Tibial artery (tissue), 4 donors: ENCODE measurements at regions not wholly inside any gene's neighbourhood (a gene's known extent, or its start where the extent isn't known, plus 50 kb on each side); places are given as distances from the start of the nearest gene placed in this dataset.

Source experiments
- DNase-seq, 2 donors: peaks; one replicate each; pipeline ENCODE4 v3.0.0-alpha.2; 2019
- H3K27ac ChIP-seq, 2 donors: fragments of 200-600 bp; sonication (generic) in 1 of 2; 1 replicate in 1 of 2; 2 replicates in 1 of 2; pipeline ENCODE4 v1.5.1; 2018 to 2019; ENCODE audit warnings: mild to moderate bottlenecking in 1 of 2
- H3K27me3 ChIP-seq, 2 donors: fragments of 200-600 bp; sonication (generic) in 1 of 2; one replicate each; pipeline versions ENCODE4 v1.5.1 to v1.6.0; 2016 to 2019
- H3K36me3 ChIP-seq, 3 donors: fragments of 200-600 bp; sonication (generic) in 2 of 3; one replicate each; pipeline ENCODE4 v1.5.1; 2016 to 2019; ENCODE audit warnings: mild to moderate bottlenecking in 2 of 3
- H3K4me1 ChIP-seq, 4 donors: fragments of 200-600 bp; sonication (generic) in 2 of 4; 1 replicate in 3 of 4; 2 replicates in 1 of 4; pipeline ENCODE4 v1.5.1; 2016 to 2019
- H3K4me3 ChIP-seq, 2 donors: fragments of 200-600 bp; sonication (generic) in 1 of 2; 1 replicate in 1 of 2; 2 replicates in 1 of 2; pipeline ENCODE4 v1.5.1; 2018 to 2019; ENCODE audit warnings: mild to moderate bottlenecking in 2 of 2
- H3K9me3 ChIP-seq, 3 donors: fragments of 200-600 bp; sonication (generic) in 1 of 3; one replicate each; pipeline ENCODE4 v1.5.1; 2016 to 2019
- CTCF ChIP-seq, 2 experiments: fragments of 200-600 bp in 1 of 2; fragments of 450-650 bp in 1 of 2; IDR thresholded peaks; one replicate each; pipeline ENCODE4 v1.5.1; 2017 to 2019; ENCODE audit warnings: antibody characterized with exemption in 2 of 2, mild to moderate bottlenecking in 1 of 2, moderate library complexity in 1 of 2
- intact Hi-C: fragments of 100-400 bp; cut with DNase I; formaldehyde crosslinking; loops from one replicate; pipeline ENCODE4 v1.15.0; 2023; ENCODE audit warnings: low total_unique reads

DNA sequence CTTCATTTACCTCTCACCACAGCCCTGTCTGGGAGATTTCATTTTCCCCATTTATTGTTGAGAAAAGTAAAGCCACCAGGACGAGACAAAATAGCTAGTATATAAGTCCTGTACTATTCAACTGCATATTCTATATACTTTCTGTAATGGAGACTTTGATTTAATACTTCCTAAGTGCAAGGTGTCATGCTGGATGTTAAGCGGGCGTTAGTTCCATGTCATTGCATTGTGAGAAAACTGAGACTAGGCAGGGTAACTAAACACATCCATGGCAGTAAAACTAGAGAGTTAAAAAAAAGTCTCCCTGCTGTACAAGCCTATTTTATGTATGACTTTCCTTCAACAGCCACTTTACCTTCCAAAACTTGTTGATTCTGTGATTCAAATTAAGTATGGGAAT, 969.6 kb downstream of the STIM2 start:
- H3K27ac ChIP-seq, result no peak overlapping the region
- H3K4me1 ChIP-seq, result no peaks in the 10 kb centered on the region
- no peak for DNase-seq
- intact Hi-C loops, result no loop called here
- H3K27me3 ChIP-seq, result no peaks in the 10 kb centered on the region
- no peaks in the 10 kb centered on the region for H3K36me3 ChIP-seq
- TF ChIP-seq CTCF (IDR thresholded peaks at IDR 0.05), result no peak
- H3K4me3 ChIP-seq, result no peak overlapping the region
- no peaks in the 10 kb centered on the region for H3K9me3 ChIP-seq

GRCh38 chr4:27835851-27836250, 975.2 kb downstream of the STIM2 start:
- Histone ChIP-seq H3K27ac (no peak overlapping the region), H3K27me3 (no peaks in the 10 kb centered on the region), H3K4me1 (no peaks in the 10 kb centered on the region), H3K9me3 (no peaks in the 10 kb centered on the region), H3K36me3 (no peaks in the 10 kb centered on the region), H3K4me3 (no peak overlapping the region)
- intact Hi-C loops, result no loop called here
- TF ChIP-seq CTCF (IDR thresholded peaks at IDR 0.05), result no peak
- no peak for DNase-seq

DNA sequence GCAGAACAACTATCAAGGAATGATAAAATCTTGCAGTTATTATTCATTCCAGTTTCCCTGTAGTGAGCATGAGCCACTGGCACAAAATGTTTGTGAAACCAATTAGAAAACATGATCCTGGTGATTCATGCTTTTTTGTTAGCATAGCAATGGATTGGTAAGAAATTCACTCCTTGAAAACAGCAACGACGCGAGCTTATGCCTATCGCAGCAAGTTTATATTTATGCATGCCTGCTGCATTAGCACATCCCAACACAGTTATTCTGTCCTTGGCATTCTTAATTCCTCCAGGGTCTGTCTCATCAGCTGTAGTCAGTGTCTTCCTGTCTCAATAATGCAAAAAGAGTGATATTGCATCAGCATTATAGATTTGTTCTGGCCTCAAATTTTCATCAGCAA, 975.9 kb downstream of the STIM2 start:
- intact Hi-C loops, result no loop called here
- no peak for DNase-seq

GRCh38 chr4:27843776-27844175, 983.1 kb downstream of the STIM2 start:
- intact Hi-C loops, result no loop called here
- H3K4me3 ChIP-seq, result no peak overlapping the region
- DNase-seq, result no peak
- H3K27ac ChIP-seq, result no peak overlapping the region
- H3K9me3 ChIP-seq, result no peaks in the 10 kb centered on the region
- no peaks in the 10 kb centered on the region for H3K4me1 ChIP-seq
- TF ChIP-seq CTCF (IDR thresholded peaks at IDR 0.05), result no peak
- no peaks in the 10 kb centered on the region for H3K36me3 ChIP-seq
- no peaks in the 10 kb centered on the region for H3K27me3 ChIP-seq

More for the DNA sequence above, 975.9 kb downstream of the STIM2 start:
- H3K4me1 ChIP-seq, result no peaks in the 10 kb centered on the region
- no peak for TF ChIP-seq CTCF (IDR thresholded peaks at IDR 0.05)
- no peaks in the 10 kb centered on the region for H3K36me3 ChIP-seq
- no peaks in the 10 kb centered on the region for H3K27me3 ChIP-seq
- H3K27ac ChIP-seq, result no peak overlapping the region
- no peak overlapping the region for H3K4me3 ChIP-seq
- no peaks in the 10 kb centered on the region for H3K9me3 ChIP-seq

DNA sequence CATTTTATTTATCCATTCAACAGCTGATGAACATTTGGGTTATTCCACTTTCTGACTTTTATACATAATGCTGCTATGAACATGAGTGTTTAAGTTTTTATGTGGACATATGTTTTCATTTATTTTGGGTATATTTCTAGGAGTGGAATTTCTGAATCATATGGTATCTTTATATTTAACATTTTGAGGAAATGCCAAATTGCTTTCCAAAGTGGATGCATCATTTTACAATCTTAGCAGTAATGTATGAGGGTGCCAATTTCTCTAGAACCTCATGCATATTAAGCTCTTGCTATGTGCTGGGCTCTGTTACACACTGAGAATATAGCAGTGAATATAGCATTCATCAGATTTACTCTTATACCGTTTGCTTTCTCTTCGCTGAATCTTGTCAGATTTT, 983.7 kb downstream of the STIM2 start:
- intact Hi-C loops, result no loop called here
- Histone ChIP-seq H3K36me3 (no peaks in the 10 kb centered on the region), H3K27me3 (no peaks in the 10 kb centered on the region), H3K9me3 (no peaks in the 10 kb centered on the region), H3K4me3 (no peak overlapping the region), H3K4me1 (no peaks in the 10 kb centered on the region), H3K27ac (no peak overlapping the region)
- TF ChIP-seq CTCF (IDR thresholded peaks at IDR 0.05), result no peak
- no peak for DNase-seq

- intact Hi-C loops, result no loop called here
- Histone ChIP-seq H3K4me1 (no peaks in the 10 kb centered on the region), H3K36me3 (no peaks in the 10 kb centered on the region), H3K27ac (no peak overlapping the region), H3K27me3 (no peaks in the 10 kb centered on the region), H3K4me3 (no peak overlapping the region), H3K9me3 (no peaks in the 10 kb centered on the region)
- no peak for DNase-seq
- no peak for TF ChIP-seq CTCF (IDR thresholded peaks at IDR 0.05)
These were observed 986.3 kb downstream of the STIM2 start for GRCh38 chr4:27846951-27847350.
